ENCODE measurements at regions not wholly inside any gene's neighbourhood (a gene's known extent, or its start where the extent isn't known, plus 50 kb on each side); places are given as distances from the start of the nearest gene placed in this dataset.
A peak's percentile ranks its signal among the peaks of the same experiment; 100 is the strongest.

GRCh38 chr4:187193141-187193540 lies 469.5 kb upstream of the FAT1 start:
- Histone ChIP-seq H3K4me2 (ENCODE audit: insufficient read depth, insufficient read length, low read length) (no peak overlapping the region), H3K9me3 (ENCODE audit: control insufficient read depth, low read depth, low read length) (no peaks in the 10 kb centered on the region), H2BK12ac (ENCODE audit: insufficient read length, low read depth, low read length) (no peak overlapping the region), H3K14ac (ENCODE audit: insufficient read depth, low read length) (no peak overlapping the region), H2BK5ac (ENCODE audit: insufficient read length, low read length) (peak overlapping the region; percentile 57), H3K4ac (ENCODE audit: low read depth, low read length) (no peak overlapping the region), H4K5ac (ENCODE audit: insufficient read length, low read depth, low read length) (no peak overlapping the region), H4K8ac (replicated peaks; ENCODE audit: insufficient read length, low read depth, low read length) (no peak overlapping the region), H2BK20ac (ENCODE audit: low read depth, low read length, poor library complexity, severe bottlenecking) (no peak overlapping the region), H2AK5ac (ENCODE audit: insufficient read length, low read length) (no peak overlapping the region), H3K79me1 (ENCODE audit: insufficient read depth, low read depth, low read length, poor library complexity, severe bottlenecking) (no peaks in the 10 kb centered on the region), H2BK15ac (ENCODE audit: low read depth, low read length) (no peak overlapping the region), H3K4me1 (ENCODE audit: insufficient read depth, low read length) (no peaks in the 10 kb centered on the region), H4K20me1 (ENCODE audit: control insufficient read depth, insufficient read depth, insufficient read length) (no peaks in the 10 kb centered on the region), H3K18ac (ENCODE audit: insufficient read length, low read depth, low read length) (no peak overlapping the region), H3K27ac (ENCODE audit: insufficient read length, low read depth, low read length) (no peak overlapping the region), H3K23me2 (ENCODE audit: insufficient read length, low read depth, low read length, poor library complexity, severe bottlenecking) (no peaks in the 10 kb centered on the region), H3K9ac (ENCODE audit: extremely low read depth, insufficient read length, low read length) (no peak overlapping the region), H3K56ac (ENCODE audit: insufficient read length, low read depth, low read length) (no peak overlapping the region), H2AFZ (ENCODE audit: low read length) (no peak overlapping the region), H3K79me2 (ENCODE audit: insufficient read depth, low read length) (no peaks in the 10 kb centered on the region), H2BK120ac (ENCODE audit: low read depth, low read length, poor library complexity, severe bottlenecking) (no peak overlapping the region), H3K27me3 (ENCODE audit: insufficient read depth, low read length) (no peaks in the 10 kb centered on the region), H3T11ph (ENCODE audit: low read length) (no peak overlapping the region), H4K91ac (ENCODE audit: insufficient read length, low read depth, low read length) (no peak overlapping the region), H3K23ac (ENCODE audit: insufficient read length, low read depth, low read length) (no peak overlapping the region)
- no peaks in the 10 kb centered on the region; a peak in 1 of 7 replicates for H3K36me3 Mint-ChIP-seq (ENCODE audit: insufficient read depth in 1 of 3, low read depth in 3 of 3)
- no peaks in the 10 kb centered on the region for H3K4me1 Mint-ChIP-seq
- no peaks in the 10 kb centered on the region for H3K9me3 Mint-ChIP-seq
- no peak overlapping the region for H3K4me3 Mint-ChIP-seq
- no CpG with 5 or more reads among the region's 3 CpGs for WGBS (ENCODE audit: extremely low coverage, insufficient read length, low lambda C conversion rate)
- H3K27ac Mint-ChIP-seq = no peak overlapping the region
- no peaks in the 10 kb centered on the region for H3K27me3 Mint-ChIP-seq (ENCODE audit: low read depth)
- TF ChIP-seq CTCF (conservative IDR thresholded peaks at IDR 0.05) = no peak
- no peak for DNase-seq
